ENCODE measurements at regions not wholly inside any gene's neighbourhood (a gene's known extent, or its start where the extent isn't known, plus 50 kb on each side); places are given as distances from the start of the nearest gene placed in this dataset.
A peak's percentile ranks its signal among the peaks of the same experiment; 100 is the strongest.

- Histone ChIP-seq H3K9me3 (replicated peaks; ENCODE audit: insufficient read depth, low read length) (no peaks in the 10 kb centered on the region), H3F3A (ENCODE audit: insufficient read depth, low read length) (no peaks in the 10 kb centered on the region), H3K4me2 (ENCODE audit: low read depth, low read length) (peak overlapping the region; percentile 33; the same call in 1 of the 2 replicates), H3K27me3 (replicated peaks; ENCODE audit: insufficient read depth, low read length) (no peaks in the 10 kb centered on the region), H3K27ac (ENCODE audit: low read length) (no peak overlapping the region), H3K79me2 (ENCODE audit: low read length) (no peaks in the 10 kb centered on the region), H3K4me1 (ENCODE audit: low read length) (no peaks in the 10 kb centered on the region), H3K9ac (ENCODE audit: low read length) (no peak overlapping the region), H3K4me3 (ENCODE audit: low read length) (no peak overlapping the region), H3K9me2 (replicated peaks; ENCODE audit: insufficient read depth, low read length) (no peaks in the 10 kb centered on the region), H3K36me3 (replicated peaks; ENCODE audit: insufficient read depth, low read length) (no peaks in the 10 kb centered on the region), H4K20me1 (ENCODE audit: insufficient read depth, low read length) (no peaks in the 10 kb centered on the region), H2AFZ (ENCODE audit: low read length) (no peak overlapping the region)
- DNase-seq = peak; percentile 91
- TF ChIP-seq EZH2phosphoT487 (IDR thresholded peaks at IDR 0.05; ENCODE audit: low read length) (no peak), CTCF (IDR thresholded peaks at IDR 0.05; ENCODE audit: low read length) (peak; percentile 100)
Observed at GRCh38 chr15:38817427-38818156, 253.0 kb upstream of the RASGRP1 start.

- no peaks in the 10 kb centered on the region for H3K9me3 ChIP-seq (replicated peaks; ENCODE audit: insufficient read depth, low read length)
- no peaks in the 10 kb centered on the region for H3K79me2 ChIP-seq (ENCODE audit: low read length)
- H3K27me3 ChIP-seq (replicated peaks; ENCODE audit: insufficient read depth, low read length) = no peaks in the 10 kb centered on the region
- peak overlapping the region; percentile 33; the same call in 1 of the 2 replicates for H3K4me2 ChIP-seq (ENCODE audit: low read depth, low read length)
- H2AFZ ChIP-seq (ENCODE audit: low read length) = no peak overlapping the region
- H3K4me1 ChIP-seq (ENCODE audit: low read length) = no peaks in the 10 kb centered on the region
- no peaks in the 10 kb centered on the region for H3K36me3 ChIP-seq (replicated peaks; ENCODE audit: insufficient read depth, low read length)
- H3K9me2 ChIP-seq (replicated peaks; ENCODE audit: insufficient read depth, low read length) = no peaks in the 10 kb centered on the region
- no peaks in the 10 kb centered on the region for H3F3A ChIP-seq (ENCODE audit: insufficient read depth, low read length)
- no peak overlapping the region for H3K4me3 ChIP-seq (ENCODE audit: low read length)
- no peak overlapping the region for H3K9ac ChIP-seq (ENCODE audit: low read length)
- DNase-seq = no peak
- TF ChIP-seq CTCF (IDR thresholded peaks at IDR 0.05; ENCODE audit: low read length) = no peak
- TF ChIP-seq EZH2phosphoT487 (IDR thresholded peaks at IDR 0.05; ENCODE audit: low read length) = no peak
- no peak for TF ChIP-seq EZH2 (optimal IDR thresholded peaks at IDR 0.05; ENCODE audit: low read depth, low read length)
- no peaks in the 10 kb centered on the region for H4K20me1 ChIP-seq (ENCODE audit: insufficient read depth, low read length)
- no peak overlapping the region for H3K27ac ChIP-seq (ENCODE audit: low read length)
Observed at GRCh38 chr15:38818157-38818790, 253.7 kb upstream of the RASGRP1 start.

GRCh38 chr15:38819387-38819950, 254.9 kb upstream of the RASGRP1 start:
- Histone ChIP-seq H3K9ac (ENCODE audit: low read length) (no peak overlapping the region), H4K20me1 (ENCODE audit: insufficient read depth, low read length) (no peaks in the 10 kb centered on the region), H3K9me3 (replicated peaks; ENCODE audit: insufficient read depth, low read length) (no peaks in the 10 kb centered on the region), H3K4me3 (ENCODE audit: low read length) (no peak overlapping the region), H3K4me1 (ENCODE audit: low read length) (no peaks in the 10 kb centered on the region), H3K27ac (ENCODE audit: low read length) (no peak overlapping the region), H3K9me2 (replicated peaks; ENCODE audit: insufficient read depth, low read length) (no peaks in the 10 kb centered on the region), H3K27me3 (replicated peaks; ENCODE audit: insufficient read depth, low read length) (no peaks in the 10 kb centered on the region), H3K79me2 (ENCODE audit: low read length) (no peaks in the 10 kb centered on the region), H3K4me2 (ENCODE audit: low read depth, low read length) (no peak overlapping the region), H3K36me3 (replicated peaks; ENCODE audit: insufficient read depth, low read length) (no peaks in the 10 kb centered on the region), H3F3A (ENCODE audit: insufficient read depth, low read length) (no peaks in the 10 kb centered on the region), H2AFZ (ENCODE audit: low read length) (no peak overlapping the region)
- no peak for DNase-seq
- no peak for TF ChIP-seq EZH2phosphoT487 (IDR thresholded peaks at IDR 0.05; ENCODE audit: low read length)
- TF ChIP-seq EZH2 (optimal IDR thresholded peaks at IDR 0.05; ENCODE audit: low read depth, low read length) = no peak
- no peak for TF ChIP-seq CTCF (IDR thresholded peaks at IDR 0.05; ENCODE audit: low read length)

Data from MM.1S (cell line).